Neural crest cell (in vitro differentiated cells): ENCODE measurements at regions not wholly inside any gene's neighbourhood (a gene's known extent, or its start where the extent isn't known, plus 50 kb on each side); places are given as distances from the start of the nearest gene placed in this dataset.

Source experiments
- DNase-seq: peaks from one replicate; pipeline ENCODE4 v3.0.0; 2021; ENCODE audit warnings: low read depth, mixed read lengths, low spot score
- H3K27ac Mint-ChIP-seq: one replicate; pipeline ENCODE4 v1.8.0; 2021; ENCODE audit warnings: mild to moderate bottlenecking, mixed read lengths; ENCODE audit not compliant: unreplicated experiment
- H3K27me3 Mint-ChIP-seq: 2 replicates; pipeline ENCODE4 v1.8.0; 2021; ENCODE audit warnings: low read depth, mild to moderate bottlenecking, mixed read lengths
- H3K36me3 Mint-ChIP-seq: 2 replicates; pipeline ENCODE4 v1.8.0; 2021; ENCODE audit warnings: low read depth, mild to moderate bottlenecking, mixed read lengths
- H3K4me1 Mint-ChIP-seq: 2 replicates; pipeline ENCODE4 v1.8.0; 2021; ENCODE audit warnings: mixed read lengths
- H3K4me3 Mint-ChIP-seq: one replicate; pipeline ENCODE4 v1.8.0; 2021; ENCODE audit warnings: mild to moderate bottlenecking, mixed read lengths
- H3K9me3 Mint-ChIP-seq: 2 replicates; pipeline ENCODE4 v1.8.0; 2021; ENCODE audit warnings: mixed read lengths
- CTCF ChIP-seq: fragments of 200-600 bp; sonication (generic); conservative IDR thresholded peaks from 2 replicates; pipeline ENCODE4 v1.5.0; 2021; ENCODE audit warnings: antibody characterized with exemption, mild to moderate bottlenecking

DNA sequence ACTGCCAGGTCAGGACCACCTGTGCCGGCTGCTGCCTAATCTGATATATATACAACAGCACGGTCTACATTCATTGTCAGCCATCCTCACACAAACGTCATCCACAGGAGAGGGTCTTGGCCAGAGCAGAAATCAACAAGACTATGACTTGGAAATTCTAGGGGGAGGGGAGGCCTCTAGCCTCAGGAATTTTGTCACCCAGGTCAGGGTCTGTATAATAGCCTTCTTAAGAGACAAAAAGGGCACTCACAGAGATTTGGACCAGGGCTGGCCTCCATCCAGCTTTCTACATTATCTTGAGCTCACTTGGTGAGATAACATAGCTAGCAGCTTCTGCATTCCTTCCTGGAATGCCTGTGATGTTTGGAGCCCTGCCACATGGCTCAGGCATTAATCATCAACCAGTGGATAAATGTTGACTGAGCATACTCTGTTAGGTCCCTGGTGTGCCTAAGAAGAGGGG is 50.4 kb upstream of the CTIF start:
- Mint-ChIP-seq H3K27me3 (no peaks in the 10 kb centered on the region), H3K36me3 (no peaks in the 10 kb centered on the region), H3K27ac (no peak overlapping the region), H3K4me3 (no peak overlapping the region), H3K9me3 (peaks cover 8% of the 10 kb centered on the region), H3K4me1 (peaks cover 10% of the 10 kb centered on the region)
- TF ChIP-seq CTCF = no peak
- no peak for DNase-seq

DNA sequence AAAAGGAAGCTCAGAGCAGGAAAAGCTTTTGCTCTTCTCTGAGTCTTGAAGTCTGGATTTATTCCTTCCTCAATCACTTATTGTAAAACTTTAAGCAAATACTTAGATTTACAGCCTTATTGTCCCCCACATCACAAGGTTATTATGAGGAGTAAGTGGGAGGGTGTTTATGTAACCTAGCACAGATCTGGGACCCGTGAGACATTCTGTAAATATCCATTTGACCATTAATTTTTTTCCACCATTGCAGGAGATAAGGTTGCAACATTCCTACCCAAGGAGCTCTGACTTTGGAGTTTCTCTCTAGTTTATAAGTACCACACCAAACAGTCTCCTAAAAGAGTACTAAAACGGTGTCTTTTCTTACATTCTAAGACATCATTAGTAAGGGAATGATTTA is 52.1 kb upstream of the CTIF start:
- H3K27ac Mint-ChIP-seq = no peak overlapping the region
- H3K27me3 Mint-ChIP-seq = no peaks in the 10 kb centered on the region

GRCh38 chr18:48485828-48486405 is 52.9 kb upstream of the CTIF start:
- peaks cover 8% of the 10 kb centered on the region for H3K9me3 Mint-ChIP-seq
- no peaks in the 10 kb centered on the region for H3K27me3 Mint-ChIP-seq
- no peak for DNase-seq
- no peak for TF ChIP-seq CTCF
- H3K4me1 Mint-ChIP-seq = peaks cover 7% of the 10 kb centered on the region
- H3K27ac Mint-ChIP-seq = no peak overlapping the region
- no peaks in the 10 kb centered on the region for H3K36me3 Mint-ChIP-seq
- H3K4me3 Mint-ChIP-seq = no peak overlapping the region

More for the DNA sequence above, 52.1 kb upstream of the CTIF start:
- Mint-ChIP-seq H3K4me1 (peaks cover 7% of the 10 kb centered on the region), H3K9me3 (peaks cover 8% of the 10 kb centered on the region), H3K4me3 (no peak overlapping the region), H3K36me3 (no peaks in the 10 kb centered on the region)
- no peak for DNase-seq
- no peak for TF ChIP-seq CTCF

DNA sequence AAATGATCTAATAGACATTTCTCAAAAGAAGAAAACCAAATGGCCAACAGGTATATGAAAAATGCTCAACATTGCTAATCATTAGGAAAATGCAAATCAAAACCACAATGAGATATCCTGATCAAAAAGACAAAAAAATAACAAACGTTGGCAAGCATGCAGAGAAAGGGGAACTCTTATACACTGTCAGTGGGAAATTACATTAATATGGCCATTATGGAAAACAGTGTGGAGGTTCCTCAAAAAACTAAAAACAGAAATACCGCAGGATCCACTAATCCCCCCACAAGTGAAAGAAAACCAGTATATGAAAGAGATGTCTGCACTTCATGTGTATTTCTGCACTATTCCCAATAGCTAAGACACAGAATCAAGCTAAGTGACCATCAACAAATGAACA is 57.7 kb upstream of the CTIF start:
- DNase-seq = no peak
- peaks cover 8% of the 10 kb centered on the region for H3K4me1 Mint-ChIP-seq
- no peaks in the 10 kb centered on the region for H3K27me3 Mint-ChIP-seq
- no peak overlapping the region for H3K27ac Mint-ChIP-seq
- peaks cover 3% of the 10 kb centered on the region for H3K9me3 Mint-ChIP-seq
- H3K36me3 Mint-ChIP-seq = no peaks in the 10 kb centered on the region
- no peak overlapping the region for H3K4me3 Mint-ChIP-seq
- no peak for TF ChIP-seq CTCF

- no peaks in the 10 kb centered on the region for H3K27me3 Mint-ChIP-seq
- no peak overlapping the region for H3K27ac Mint-ChIP-seq
- no peak for DNase-seq
- no peaks in the 10 kb centered on the region for H3K9me3 Mint-ChIP-seq
- no peak for TF ChIP-seq CTCF
- H3K36me3 Mint-ChIP-seq = no peaks in the 10 kb centered on the region
- no peak overlapping the region for H3K4me3 Mint-ChIP-seq
- H3K4me1 Mint-ChIP-seq = peaks cover 7% of the 10 kb centered on the region
These were observed 59.3 kb upstream of the CTIF start for GRCh38 chr18:48479531-48479930.
